SK-N-MC (cell line): ENCODE measurements at regions not wholly inside any gene's neighbourhood (a gene's known extent, or its start where the extent isn't known, plus 50 kb on each side); places are given as distances from the start of the nearest gene placed in this dataset.

ENCODE experiments used
- EZH2 ChIP-seq: fragments of 200-600 bp; sonication (generic); IDR thresholded peaks from one replicate; pipeline ENCODE4 v1.6.1; 2017; ENCODE audit warnings: antibody characterized with exemption
- POLR2AphosphoS5 ChIP-seq: IDR thresholded peaks from 2 replicates; pipeline ENCODE4 v1.6.1; 2012; ENCODE audit warnings: mild to moderate bottlenecking, low read depth, low read length, borderline replicate concordance

DNA sequence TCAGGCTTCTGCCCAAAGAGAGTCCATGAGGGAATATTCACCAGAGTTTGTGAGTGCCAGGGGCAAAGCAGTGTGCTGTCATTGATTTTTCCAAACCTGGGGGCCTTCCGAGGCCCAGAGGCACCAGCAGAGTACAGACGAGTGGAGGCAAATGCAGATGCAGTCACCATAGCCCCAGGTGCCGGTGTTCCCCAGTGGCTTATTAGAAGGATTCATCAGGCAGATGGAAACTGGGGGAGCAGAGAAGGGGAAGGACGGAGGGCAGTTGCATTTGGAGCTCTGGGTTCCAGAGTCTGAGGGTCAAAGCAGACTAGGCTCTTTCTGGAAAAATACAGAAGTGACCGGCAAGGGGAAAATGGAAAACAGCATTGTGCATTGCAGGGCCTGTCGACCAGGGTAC, 184.2 kb downstream of the ANKRD60 start:
- TF ChIP-seq EZH2 (no peak), POLR2AphosphoS5 (no peak)
